ENCODE measurements at regions not wholly inside any gene's neighbourhood (a gene's known extent, or its start where the extent isn't known, plus 50 kb on each side); places are given as distances from the start of the nearest gene placed in this dataset.

DNA sequence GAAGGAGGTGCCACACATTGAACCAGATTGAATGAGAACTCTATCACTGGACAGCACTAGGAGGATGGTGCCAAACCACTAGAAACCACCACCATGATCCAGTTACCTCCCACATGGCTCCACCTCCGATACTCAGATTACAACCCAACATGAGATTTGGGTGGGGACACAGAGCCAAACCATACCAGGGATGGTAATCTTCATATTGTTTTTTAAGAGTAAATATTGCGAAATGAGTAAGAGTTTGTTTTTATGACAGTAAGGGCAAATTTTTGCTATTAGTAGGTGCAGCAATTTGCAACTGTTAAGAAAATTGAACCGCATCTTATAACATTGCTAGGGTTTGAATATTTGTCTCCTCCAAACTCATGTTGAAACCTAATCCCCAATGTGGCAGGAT lies 891.5 kb downstream of the NLGN4X start:
- TF ChIP-seq, protein P1, sequence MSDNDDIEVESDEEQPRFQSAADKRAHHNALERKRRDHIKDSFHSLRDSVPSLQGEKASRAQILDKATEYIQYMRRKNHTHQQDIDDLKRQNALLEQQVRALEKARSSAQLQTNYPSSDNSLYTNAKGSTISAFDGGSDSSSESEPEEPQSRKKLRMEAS (IDR thresholded peaks at IDR 0.05; ENCODE audit: low read depth, low read length): no peak
- TF ChIP-seq MTA3 (IDR thresholded peaks at IDR 0.05; ENCODE audit: borderline replicate concordance, low read length): no peak
- TF ChIP-seq HCFC1 (IDR thresholded peaks at IDR 0.05; ENCODE audit: low read length): no peak
- no peak for TF ChIP-seq RBBP5 (conservative IDR thresholded peaks at IDR 0.05)

Measured in GM12878 (cell line).